Activated T-cell treated with anti-CD3 and anti-CD28 coated beads, Interleukin-2, amount 50 U/mL, for 4 hours (primary cell): ENCODE measurements at regions not wholly inside any gene's neighbourhood (a gene's known extent, or its start where the extent isn't known, plus 50 kb on each side); places are given as distances from the start of the nearest gene placed in this dataset.

Experiments
- ATAC-seq, 2 donors: fragments of 200-7000 bp; cut with Tn5 transposase; one replicate each; pipeline ENCODE4 v1.10.0; 2021
- DNase-seq: peaks from one replicate; pipeline ENCODE4 v3.0.0-alpha.2; 2020
- H3K27me3 Mint-ChIP-seq: one replicate; pipeline ENCODE4 v1.8.0; 2021; ENCODE audit warnings: low read depth, mixed read lengths
- H3K36me3 Mint-ChIP-seq: one replicate; pipeline ENCODE4 v1.8.0; 2022; ENCODE audit warnings: mixed read lengths; ENCODE audit not compliant: insufficient read depth
- H3K4me1 Mint-ChIP-seq: one replicate; pipeline ENCODE4 v1.8.0; 2021; ENCODE audit warnings: low read depth, mixed read lengths
- H3K4me3 Mint-ChIP-seq: one replicate; pipeline ENCODE4 v1.8.0; 2021; ENCODE audit warnings: mild to moderate bottlenecking, moderate library complexity, mixed read lengths
- H3K9me3 Mint-ChIP-seq: one replicate; pipeline ENCODE4 v1.8.0; 2021; ENCODE audit warnings: mixed read lengths

GRCh38 chr13:39874331-39875053 lies 219.0 kb downstream of the COG6 start:
- ATAC-seq: no peak
- Mint-ChIP-seq H3K9me3 (no peaks in the 10 kb centered on the region), H3K27me3 (peaks cover 3% of the 10 kb centered on the region), H3K36me3 (no peaks in the 10 kb centered on the region), H3K4me3 (no peak overlapping the region), H3K4me1 (peaks cover 2% of the 10 kb centered on the region)
- DNase-seq: no peak

- Mint-ChIP-seq H3K9me3 (no peaks in the 10 kb centered on the region), H3K27me3 (peaks cover 6% of the 10 kb centered on the region), H3K36me3 (no peaks in the 10 kb centered on the region), H3K4me3 (no peak overlapping the region), H3K4me1 (peaks cover 2% of the 10 kb centered on the region)
- DNase-seq (no peak), ATAC-seq (no peak)
Measured at GRCh38 chr13:39875111-39875987, 219.9 kb downstream of the COG6 start.

- H3K9me3 Mint-ChIP-seq: no peaks in the 10 kb centered on the region
- no peak for DNase-seq
- ATAC-seq: no peak
- no peak overlapping the region for H3K4me3 Mint-ChIP-seq
- H3K4me1 Mint-ChIP-seq: peaks cover 2% of the 10 kb centered on the region
- no peaks in the 10 kb centered on the region for H3K36me3 Mint-ChIP-seq
- H3K27me3 Mint-ChIP-seq: peaks cover 3% of the 10 kb centered on the region
Measured at GRCh38 chr13:39876258-39876657, 220.8 kb downstream of the COG6 start.

GRCh38 chr13:39877134-39877533 lies 221.7 kb downstream of the COG6 start:
- H3K36me3 Mint-ChIP-seq: no peaks in the 10 kb centered on the region
- ATAC-seq (no peak), DNase-seq (no peak)
- peaks cover 3% of the 10 kb centered on the region for H3K27me3 Mint-ChIP-seq
- H3K4me3 Mint-ChIP-seq: no peak overlapping the region
- H3K9me3 Mint-ChIP-seq: peaks cover 3% of the 10 kb centered on the region
- peaks cover 2% of the 10 kb centered on the region for H3K4me1 Mint-ChIP-seq

- Mint-ChIP-seq H3K9me3 (peaks cover 18% of the 10 kb centered on the region), H3K4me3 (no peak overlapping the region), H3K27me3 (peaks cover 3% of the 10 kb centered on the region), H3K36me3 (no peaks in the 10 kb centered on the region), H3K4me1 (peaks cover 2% of the 10 kb centered on the region)
- ATAC-seq (no peak), DNase-seq (no peak)
Measured at GRCh38 chr13:39879286-39880035, 224.0 kb downstream of the COG6 start.

- peaks cover 30% of the 10 kb centered on the region for H3K9me3 Mint-ChIP-seq
- ATAC-seq (no peak), DNase-seq (no peak)
- no peaks in the 10 kb centered on the region for H3K36me3 Mint-ChIP-seq
- peaks cover 3% of the 10 kb centered on the region for H3K27me3 Mint-ChIP-seq
- H3K4me1 Mint-ChIP-seq: peaks cover 2% of the 10 kb centered on the region
- H3K4me3 Mint-ChIP-seq: no peak overlapping the region
Measured at GRCh38 chr13:39881383-39881782, 225.9 kb downstream of the COG6 start.

GRCh38 chr13:39881887-39882286 lies 226.4 kb downstream of the COG6 start:
- no peak for ATAC-seq
- Mint-ChIP-seq H3K9me3 (peaks cover 30% of the 10 kb centered on the region), H3K4me3 (no peak overlapping the region), H3K27me3 (peaks cover 3% of the 10 kb centered on the region), H3K4me1 (peaks cover 2% of the 10 kb centered on the region), H3K36me3 (no peaks in the 10 kb centered on the region)
- no peak for DNase-seq

GRCh38 chr13:39884166-39884565 lies 228.7 kb downstream of the COG6 start:
- no peak overlapping the region for H3K4me3 Mint-ChIP-seq
- H3K9me3 Mint-ChIP-seq: peaks cover 30% of the 10 kb centered on the region
- ATAC-seq: no peak

GRCh38 chr13:39886336-39886735 lies 230.9 kb downstream of the COG6 start:
- peaks cover 30% of the 10 kb centered on the region for H3K9me3 Mint-ChIP-seq

More at GRCh38 chr13:39884166-39884565, 228.7 kb downstream of the COG6 start:
- Mint-ChIP-seq H3K4me1 (no peaks in the 10 kb centered on the region), H3K27me3 (peaks cover 3% of the 10 kb centered on the region), H3K36me3 (no peaks in the 10 kb centered on the region)
- DNase-seq: no peak

GRCh38 chr13:39887387-39887786 lies 231.9 kb downstream of the COG6 start:
- Mint-ChIP-seq H3K9me3 (peaks cover 25% of the 10 kb centered on the region), H3K36me3 (no peaks in the 10 kb centered on the region), H3K27me3 (no peaks in the 10 kb centered on the region), H3K4me1 (peaks cover 14% of the 10 kb centered on the region), H3K4me3 (no peak overlapping the region)
- ATAC-seq (no peak), DNase-seq (no peak)

More at GRCh38 chr13:39886336-39886735, 230.9 kb downstream of the COG6 start:
- no peak for DNase-seq
- Mint-ChIP-seq H3K27me3 (no peaks in the 10 kb centered on the region), H3K36me3 (no peaks in the 10 kb centered on the region), H3K4me3 (no peak overlapping the region), H3K4me1 (peaks cover 4% of the 10 kb centered on the region)
- no peak for ATAC-seq

GRCh38 chr13:39888865-39889810 lies 233.7 kb downstream of the COG6 start:
- ATAC-seq (no peak), DNase-seq (no peak)
- no peaks in the 10 kb centered on the region for H3K27me3 Mint-ChIP-seq
- peaks cover 16% of the 10 kb centered on the region for H3K9me3 Mint-ChIP-seq
- no peaks in the 10 kb centered on the region for H3K36me3 Mint-ChIP-seq
- no peak overlapping the region for H3K4me3 Mint-ChIP-seq
- H3K4me1 Mint-ChIP-seq: peaks cover 29% of the 10 kb centered on the region

- Mint-ChIP-seq H3K27me3 (no peaks in the 10 kb centered on the region), H3K36me3 (no peaks in the 10 kb centered on the region)
Measured at GRCh38 chr13:39890537-39890936, 235.1 kb downstream of the COG6 start.

More at GRCh38 chr13:39890537-39890936, 235.1 kb downstream of the COG6 start:
- Mint-ChIP-seq H3K9me3 (peaks cover 4% of the 10 kb centered on the region), H3K4me1 (peaks cover 29% of the 10 kb centered on the region), H3K4me3 (no peak overlapping the region)
- DNase-seq (no peak), ATAC-seq (no peak)
